DND-41 (cell line): ENCODE measurements at regions not wholly inside any gene's neighbourhood (a gene's known extent, or its start where the extent isn't known, plus 50 kb on each side); places are given as distances from the start of the nearest gene placed in this dataset.

ENCODE experiments used
- EZH2 ChIP-seq: IDR thresholded peaks from 3 replicates; pipeline ENCODE4 v1.6.1; 2012; ENCODE audit warnings: borderline replicate concordance, low read depth, mild to moderate bottlenecking, moderate library complexity, low read length, inconsistent platforms; ENCODE audit not compliant: severe bottlenecking
- TF ChIP-seq, protein P1 (sequence below): IDR thresholded peaks from 2 replicates; pipeline ENCODE4 v1.5.1; 2012; ENCODE audit warnings: borderline replicate concordance, low read length, moderate library complexity, mild to moderate bottlenecking; ENCODE audit not compliant: poor library complexity, severe bottlenecking; ENCODE audit errors: extremely low read depth

DNA sequence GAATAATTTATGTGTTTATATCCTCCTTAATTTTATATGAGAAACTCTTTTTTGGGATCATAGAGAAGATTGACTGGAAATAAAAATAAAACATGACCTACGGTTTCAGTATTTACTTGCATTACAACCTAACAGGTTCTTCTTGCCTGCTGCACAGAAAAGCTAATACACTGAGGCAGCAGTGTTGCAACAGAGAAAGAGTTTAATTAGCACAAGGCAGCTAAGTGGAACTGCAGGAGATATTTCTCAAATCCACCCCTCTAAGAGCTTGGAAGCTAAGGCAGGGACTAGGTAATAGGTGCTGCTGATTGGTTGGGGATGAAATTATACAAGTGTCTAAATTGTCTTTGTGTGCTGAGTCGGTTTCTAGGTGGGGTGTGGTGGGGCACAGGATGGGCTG lies 380.9 kb downstream of the DIRAS2 start:
- TF ChIP-seq, protein P1, sequence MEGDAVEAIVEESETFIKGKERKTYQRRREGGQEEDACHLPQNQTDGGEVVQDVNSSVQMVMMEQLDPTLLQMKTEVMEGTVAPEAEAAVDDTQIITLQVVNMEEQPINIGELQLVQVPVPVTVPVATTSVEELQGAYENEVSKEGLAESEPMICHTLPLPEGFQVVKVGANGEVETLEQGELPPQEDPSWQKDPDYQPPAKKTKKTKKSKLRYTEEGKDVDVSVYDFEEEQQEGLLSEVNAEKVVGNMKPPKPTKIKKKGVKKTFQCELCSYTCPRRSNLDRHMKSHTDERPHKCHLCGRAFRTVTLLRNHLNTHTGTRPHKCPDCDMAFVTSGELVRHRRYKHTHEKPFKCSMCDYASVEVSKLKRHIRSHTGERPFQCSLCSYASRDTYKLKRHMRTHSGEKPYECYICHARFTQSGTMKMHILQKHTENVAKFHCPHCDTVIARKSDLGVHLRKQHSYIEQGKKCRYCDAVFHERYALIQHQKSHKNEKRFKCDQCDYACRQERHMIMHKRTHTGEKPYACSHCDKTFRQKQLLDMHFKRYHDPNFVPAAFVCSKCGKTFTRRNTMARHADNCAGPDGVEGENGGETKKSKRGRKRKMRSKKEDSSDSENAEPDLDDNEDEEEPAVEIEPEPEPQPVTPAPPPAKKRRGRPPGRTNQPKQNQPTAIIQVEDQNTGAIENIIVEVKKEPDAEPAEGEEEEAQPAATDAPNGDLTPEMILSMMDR = no peak
- TF ChIP-seq EZH2 = no peak
